NCI-H1930 (cell line): ENCODE measurements at regions not wholly inside any gene's neighbourhood (a gene's known extent, or its start where the extent isn't known, plus 50 kb on each side); places are given as distances from the start of the nearest gene placed in this dataset.
"Not testable (repeated sequence)": the region's sequence is repeated elsewhere in the genome, so short reads cannot be mapped to it uniquely, and the experiment has no call there.

ENCODE experiments used
- DNase-seq, 2 experiments: peaks; one replicate each; lab custom pipeline; 2025; lab: John Stamatoyannopoulos, UW

- no peak for DNase-seq
Measured at GRCh38 chr2:82968358-82968757, 1490.7 kb downstream of the SUCLG1 start.

- no peak for DNase-seq
Measured at GRCh38 chr2:82964341-82964740, 1494.7 kb downstream of the SUCLG1 start.

GRCh38 chr2:82959727-82960126, 1499.4 kb downstream of the SUCLG1 start:
- no peak for DNase-seq

- no peak for DNase-seq
Measured at GRCh38 chr2:82954868-82955267, 1504.2 kb downstream of the SUCLG1 start.

- no peak for DNase-seq
Measured at GRCh38 chr2:82939211-82939610, 1519.9 kb downstream of the SUCLG1 start.

- DNase-seq = not testable (repeated sequence)
Measured at GRCh38 chr2:82938321-82938845, 1520.7 kb downstream of the SUCLG1 start.

GRCh38 chr2:82913566-82913965, 1545.5 kb downstream of the SUCLG1 start:
- DNase-seq = no peak

GRCh38 chr2:82896117-82896516, 1563.0 kb downstream of the SUCLG1 start:
- no peak for DNase-seq

GRCh38 chr2:82893190-82893589, 1565.9 kb downstream of the SUCLG1 start:
- DNase-seq = no peak

- no peak for DNase-seq
Measured at GRCh38 chr2:82879803-82880202, 1579.3 kb downstream of the SUCLG1 start.

GRCh38 chr2:82875858-82876257, 1583.2 kb downstream of the SUCLG1 start:
- no peak for DNase-seq

GRCh38 chr2:82857967-82858366, 1601.1 kb downstream of the SUCLG1 start:
- DNase-seq = no peak

GRCh38 chr2:82853299-82853698, 1605.8 kb downstream of the SUCLG1 start:
- no peak for DNase-seq

GRCh38 chr2:82852787-82853186, 1606.3 kb downstream of the SUCLG1 start:
- no peak for DNase-seq

GRCh38 chr2:82848285-82848684, 1610.8 kb downstream of the SUCLG1 start:
- no peak for DNase-seq

GRCh38 chr2:82839036-82839435, 1620.0 kb downstream of the SUCLG1 start:
- DNase-seq = no peak

GRCh38 chr2:82837588-82838304, 1621.3 kb downstream of the SUCLG1 start:
- DNase-seq = no peak

- no peak for DNase-seq
Measured at GRCh38 chr2:82834893-82835292, 1624.2 kb downstream of the SUCLG1 start.

GRCh38 chr2:82827426-82827825, 1631.7 kb downstream of the SUCLG1 start:
- DNase-seq = no peak

- no peak for DNase-seq
Measured at GRCh38 chr2:82826437-82826836, 1632.6 kb downstream of the SUCLG1 start.

- no peak for DNase-seq
Measured at GRCh38 chr2:82825410-82826090, 1633.5 kb downstream of the SUCLG1 start.

GRCh38 chr2:82823892-82824291, 1635.2 kb downstream of the SUCLG1 start:
- no peak for DNase-seq

GRCh38 chr2:82819951-82820350, 1639.1 kb downstream of the SUCLG1 start:
- no peak for DNase-seq
